GM20000 (cell line): ENCODE measurements at regions not wholly inside any gene's neighbourhood (a gene's known extent, or its start where the extent isn't known, plus 50 kb on each side); places are given as distances from the start of the nearest gene placed in this dataset.

ENCODE experiments used
- DNase-seq: peaks from one replicate; pipeline ENCODE4 v3.0.0; 2012; ENCODE audit warnings: low spot score
- CTCF ChIP-seq: IDR thresholded peaks from 2 replicates; pipeline ENCODE4 v1.5.1; 2012; ENCODE audit warnings: mild to moderate bottlenecking, control low read depth; ENCODE audit errors: extremely low read depth, missing control alignments

- no peak for DNase-seq
- TF ChIP-seq CTCF: no peak
These were observed 102.2 kb upstream of the GADD45A start for GRCh38 chr1:67582625-67583461.

GRCh38 chr1:67583462-67583950 is 101.5 kb upstream of the GADD45A start:
- no peak for TF ChIP-seq CTCF
- no peak for DNase-seq

GRCh38 chr1:67584938-67585337 is 100.1 kb upstream of the GADD45A start:
- no peak for TF ChIP-seq CTCF
- DNase-seq: no peak

- no peak for DNase-seq
- no peak for TF ChIP-seq CTCF
These were observed 98.4 kb upstream of the GADD45A start for GRCh38 chr1:67586596-67586995.

GRCh38 chr1:67588178-67588855 is 96.7 kb upstream of the GADD45A start:
- no peak for DNase-seq
- TF ChIP-seq CTCF: no peak

- no peak for DNase-seq
- TF ChIP-seq CTCF: no peak
These were observed 95.3 kb upstream of the GADD45A start for GRCh38 chr1:67589519-67590233.

GRCh38 chr1:67590329-67590728 is 94.7 kb upstream of the GADD45A start:
- DNase-seq: no peak
- no peak for TF ChIP-seq CTCF
